GM12801 (cell line): ENCODE measurements at regions not wholly inside any gene's neighbourhood (a gene's known extent, or its start where the extent isn't known, plus 50 kb on each side); places are given as distances from the start of the nearest gene placed in this dataset.

Experiments
- CTCF ChIP-seq: IDR thresholded peaks from one replicate; pipeline ENCODE4 v1.5.1; 2011; ENCODE audit warnings: control low read depth; ENCODE audit not compliant: insufficient read length; ENCODE audit errors: extremely low read depth

- TF ChIP-seq CTCF: no peak
Observed at GRCh38 chr2:136253288-136254004, 135.5 kb upstream of the CXCR4 start.

GRCh38 chr2:136251885-136252585, 134.1 kb upstream of the CXCR4 start:
- TF ChIP-seq CTCF: no peak

GRCh38 chr2:136251197-136251884, 133.4 kb upstream of the CXCR4 start:
- TF ChIP-seq CTCF: no peak

- TF ChIP-seq CTCF: no peak
Observed at GRCh38 chr2:136250131-136250530, 132.2 kb upstream of the CXCR4 start.

- no peak for TF ChIP-seq CTCF
Observed at GRCh38 chr2:136248907-136249306, 131.0 kb upstream of the CXCR4 start.

- no peak for TF ChIP-seq CTCF
Observed at GRCh38 chr2:136248242-136248641, 130.3 kb upstream of the CXCR4 start.

- TF ChIP-seq CTCF: no peak
Observed at GRCh38 chr2:136247204-136247950, 129.4 kb upstream of the CXCR4 start.
